A549 (cell line): ENCODE measurements at regions not wholly inside any gene's neighbourhood (a gene's known extent, or its start where the extent isn't known, plus 50 kb on each side); places are given as distances from the start of the nearest gene placed in this dataset.

ENCODE experiments used
- ATAC-seq, 2 experiments: fragments of 200-7000 bp in 1 of 2; fragments of >200 bp in 1 of 2; cut with Nextera tagmentation in 1 of 2; cut with Tn5 transposase in 1 of 2; 3 replicates each; pipeline versions ENCODE4 v1.8.0 to v1.9.1; 2018 to 2020; ENCODE audit warnings: mild to moderate bottlenecking in 1 of 2, moderate library complexity in 1 of 2
- CTCF ChIA-PET: fragments of 300-600 bp; sonication (Branson Sonifier 250); formaldehyde crosslinking; extraction: SDS; loops from one replicate; lab custom pipeline; 2021; ENCODE audit warnings: antibody characterized with exemption, inconsistent platforms; lab: Yijun Ruan, JAX
- POLR2A ChIA-PET: fragments of 350-600 bp; formaldehyde crosslinking; extraction: SDS; loops from one replicate; lab custom pipeline; 2021; ENCODE audit warnings: antibody characterized with exemption, inconsistent platforms; lab: Yijun Ruan, JAX
- DNase-seq, 2 experiments: peaks; one replicate each; pipeline versions ENCODE4 v3.0.0 to v3.0.0-alpha.2; 2011 to 2016; ENCODE audit warnings: low read depth in 1 of 2, low spot score in 1 of 2
- FAIRE-seq: peaks from 2 replicates; lab custom pipeline; 2011; peaks lifted over from hg19 to GRCh38; lab: Jason Lieb, UNC
- H3K27ac ChIP-seq, 2 experiments: fragments of >200 bp; sonication (Bioruptor Twin); formaldehyde crosslinking; 3 replicates each; pipeline ENCODE4 v1.5.1; 2016 to 2017
- H3K4me1 ChIP-seq: fragments of >200 bp; sonication (Bioruptor Twin); formaldehyde crosslinking; 3 replicates; pipeline ENCODE4 v1.6.1; 2016
- H3K4me2 ChIP-seq: fragments of >200 bp; sonication (Bioruptor Twin); formaldehyde crosslinking; 3 replicates; pipeline ENCODE4 v1.6.1; 2016
- H3K4me3 ChIP-seq: fragments of >200 bp; sonication (Bioruptor Twin); formaldehyde crosslinking; 3 replicates; pipeline ENCODE4 v1.5.1; 2016
- H3K9me3 ChIP-seq: fragments of >200 bp; sonication (Bioruptor Twin); formaldehyde crosslinking; 3 replicates; pipeline ENCODE4 v1.6.1; 2016
- CBX8 ChIP-seq: fragments of 200-600 bp; sonication (generic); IDR thresholded peaks from 2 replicates; pipeline ENCODE4 v1.6.1; 2016
- CHD2 ChIP-seq: fragments of 150-350 bp; IDR thresholded peaks from 2 replicates; pipeline ENCODE4 v1.6.1; 2014; ENCODE audit warnings: low read length; ENCODE audit not compliant: partially characterized antibody
- CHD4 ChIP-seq: fragments of 200-600 bp; sonication (generic); IDR thresholded peaks from 2 replicates; pipeline ENCODE4 v1.6.1; 2016; ENCODE audit warnings: antibody characterized with exemption, mild to moderate bottlenecking, borderline replicate concordance
- EHF ChIP-seq: fragments of 250-450 bp; sonication (Bioruptor Pico); IDR thresholded peaks from 2 replicates; pipeline ENCODE4 v1.5.0; 2020; ENCODE audit warnings: mild to moderate bottlenecking
- EHMT2 ChIP-seq: fragments of 200-600 bp; sonication (generic); IDR thresholded peaks from 2 replicates; pipeline ENCODE4 v1.6.1; 2016; ENCODE audit warnings: antibody characterized with exemption, low read depth, mild to moderate bottlenecking, moderate library complexity
- FOXS1 ChIP-seq: fragments of 250-450 bp; sonication (Bioruptor Pico); IDR thresholded peaks from 2 replicates; pipeline ENCODE4 v1.5.0; 2020; ENCODE audit warnings: mild to moderate bottlenecking, moderate library complexity
- HEYL ChIP-seq: fragments of 250-450 bp; sonication (Bioruptor Pico); IDR thresholded peaks from 2 replicates; pipeline ENCODE4 v1.8.0; 2021; ENCODE audit warnings: mild to moderate bottlenecking, moderate library complexity
- HOXB13 ChIP-seq: fragments of 250-450 bp; sonication (Bioruptor Pico); IDR thresholded peaks from 2 replicates; pipeline ENCODE4 v1.5.0; 2020; ENCODE audit warnings: low read depth, mild to moderate bottlenecking, moderate library complexity
- JUNB ChIP-seq: fragments of >200 bp; sonication (Bioruptor Twin); formaldehyde crosslinking; IDR thresholded peaks from 2 replicates; pipeline ENCODE4 v1.6.1; 2016
- MAFK ChIP-seq: fragments of 450-650 bp; IDR thresholded peaks from 2 replicates; pipeline ENCODE4 v1.6.1; 2014; ENCODE audit not compliant: partially characterized antibody
- NFE2L2 ChIP-seq: fragments of 150-350 bp; conservative IDR thresholded peaks from 2 replicates; pipeline ENCODE4 v1.6.1; 2014; ENCODE audit warnings: low read length
- NPAS2 ChIP-seq: fragments of 250-450 bp; sonication (Bioruptor Pico); IDR thresholded peaks from 2 replicates; pipeline ENCODE4 v1.8.0; 2022; ENCODE audit warnings: mild to moderate bottlenecking, moderate library complexity, borderline replicate concordance
- PHF8 ChIP-seq: fragments of 200-600 bp; sonication (generic); IDR thresholded peaks from 2 replicates; pipeline ENCODE4 v1.6.1; 2016; ENCODE audit warnings: low read depth, mild to moderate bottlenecking, antibody characterized with exemption, moderate library complexity, borderline replicate concordance
- RAD21 ChIP-seq, 2 experiments: fragments of >200 bp in 1 of 2; sonication (Bioruptor Twin) in 1 of 2; formaldehyde crosslinking in 1 of 2; IDR thresholded peaks in 1 of 2; conservative IDR thresholded peaks in 1 of 2; 2 replicates in 1 of 2; 3 replicates in 1 of 2; pipeline ENCODE4 v1.6.1; 2012 to 2018; ENCODE audit warnings: inconsistent platforms in 1 of 2
- RFX5 ChIP-seq: fragments of 450-650 bp; IDR thresholded peaks from 2 replicates; pipeline ENCODE4 v1.7.1; 2014; ENCODE audit warnings: antibody characterized with exemption, mild to moderate bottlenecking, moderate library complexity
- RNF2 ChIP-seq: fragments of 200-600 bp; sonication (generic); IDR thresholded peaks from 2 replicates; pipeline ENCODE4 v1.6.1; 2016; ENCODE audit warnings: low read depth, mild to moderate bottlenecking, antibody characterized with exemption, moderate library complexity, borderline replicate concordance
- SREBF2 ChIP-seq: fragments of 450-650 bp; IDR thresholded peaks from 2 replicates; pipeline ENCODE4 v1.6.1; 2014; ENCODE audit warnings: mild to moderate bottlenecking, moderate library complexity
- TFCP2L1 ChIP-seq: fragments of 250-450 bp; sonication (Bioruptor Pico); IDR thresholded peaks from 2 replicates; pipeline ENCODE4 v1.5.0; 2021; ENCODE audit warnings: mild to moderate bottlenecking
- TP53 ChIP-seq: fragments of 250-450 bp; sonication (Bioruptor Pico); IDR thresholded peaks from 2 replicates; pipeline ENCODE4 v1.5.0; 2021; ENCODE audit warnings: mild to moderate bottlenecking, moderate library complexity
- ZFP36 ChIP-seq: fragments of 450-650 bp; IDR thresholded peaks from 2 replicates; pipeline ENCODE4 v1.6.1; 2014; ENCODE audit warnings: borderline replicate concordance; ENCODE audit not compliant: partially characterized antibody
- ZSCAN20 ChIP-seq: fragments of 250-450 bp; sonication (Bioruptor Pico); IDR thresholded peaks from 2 replicates; pipeline ENCODE4 v1.8.0; 2022; ENCODE audit warnings: mild to moderate bottlenecking, moderate library complexity
- WGBS: methylation state at CpG from one replicate; pipeline ENCODE4 v1.1.6; 2017; ENCODE audit errors: missing lambda C conversion rate; 5-methylcytosine and 5-hydroxymethylcytosine counted together
- TF ChIP-seq, protein P1 (sequence below): IDR thresholded peaks from 2 replicates; pipeline ENCODE4 v1.6.1; 2012; ENCODE audit warnings: low read depth, borderline replicate concordance
- TF ChIP-seq, protein P2 (sequence below): IDR thresholded peaks from 2 replicates; pipeline ENCODE4 v1.6.1; 2012
- TF ChIP-seq, protein P3 (sequence below): fragments of 150-350 bp; IDR thresholded peaks from 2 replicates; pipeline ENCODE4 v1.6.1; 2014; ENCODE audit warnings: low read depth, mild to moderate bottlenecking, low read length
- TF ChIP-seq, protein P4 (sequence below): fragments of 250-450 bp; sonication (Bioruptor Pico); IDR thresholded peaks from 2 replicates; pipeline ENCODE4 v1.5.0; 2020; ENCODE audit warnings: low read depth, mild to moderate bottlenecking, moderate library complexity

DNA sequence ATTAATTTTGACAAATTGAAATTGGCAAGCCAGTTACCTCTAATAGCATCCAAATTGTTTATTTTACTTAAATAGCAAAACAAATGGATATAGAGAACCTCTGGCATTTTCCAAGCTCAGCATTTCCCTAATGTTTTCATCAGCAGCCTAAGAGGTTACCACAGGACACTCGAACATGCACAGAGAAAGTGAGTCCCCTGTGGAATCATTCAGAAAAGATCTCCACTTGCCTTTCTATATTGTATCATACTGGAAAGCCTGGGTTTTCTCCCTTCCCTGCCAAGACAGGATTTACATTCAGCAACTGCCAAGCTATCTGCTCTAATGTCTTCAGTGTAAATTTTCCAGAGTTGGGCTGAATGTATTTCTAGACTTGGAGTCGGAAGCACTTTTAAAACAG, 188.9 kb downstream of the KCTD12 start:
- DNase-seq (no peak), ATAC-seq (no peak), FAIRE-seq (no peak)
- CTCF ChIA-PET: no interaction called here
- Histone ChIP-seq H3K4me1 (peaks cover 13% of the 10 kb centered on the region), H3K9me3 (no peaks in the 10 kb centered on the region), H3K4me3 (no peak overlapping the region), H3K4me2 (no peak overlapping the region; the same call in 2 of the 3 replicates), H3K27ac (no peak overlapping the region)
- TF ChIP-seq RFX5: no peak
- no peak for TF ChIP-seq TP53
- no peak for TF ChIP-seq NFE2L2
- no peak for TF ChIP-seq CHD2
- TF ChIP-seq EHMT2: no peak
- no peak for TF ChIP-seq PHF8
- TF ChIP-seq, protein P1, sequence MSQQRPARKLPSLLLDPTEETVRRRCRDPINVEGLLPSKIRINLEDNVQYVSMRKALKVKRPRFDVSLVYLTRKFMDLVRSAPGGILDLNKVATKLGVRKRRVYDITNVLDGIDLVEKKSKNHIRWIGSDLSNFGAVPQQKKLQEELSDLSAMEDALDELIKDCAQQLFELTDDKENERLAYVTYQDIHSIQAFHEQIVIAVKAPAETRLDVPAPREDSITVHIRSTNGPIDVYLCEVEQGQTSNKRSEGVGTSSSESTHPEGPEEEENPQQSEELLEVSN: no peak
- TF ChIP-seq JUNB: no peak
- no peak for TF ChIP-seq NPAS2
- TF ChIP-seq EHF (CRISPR knock-in tag): no peak
- TF ChIP-seq, protein P2, sequence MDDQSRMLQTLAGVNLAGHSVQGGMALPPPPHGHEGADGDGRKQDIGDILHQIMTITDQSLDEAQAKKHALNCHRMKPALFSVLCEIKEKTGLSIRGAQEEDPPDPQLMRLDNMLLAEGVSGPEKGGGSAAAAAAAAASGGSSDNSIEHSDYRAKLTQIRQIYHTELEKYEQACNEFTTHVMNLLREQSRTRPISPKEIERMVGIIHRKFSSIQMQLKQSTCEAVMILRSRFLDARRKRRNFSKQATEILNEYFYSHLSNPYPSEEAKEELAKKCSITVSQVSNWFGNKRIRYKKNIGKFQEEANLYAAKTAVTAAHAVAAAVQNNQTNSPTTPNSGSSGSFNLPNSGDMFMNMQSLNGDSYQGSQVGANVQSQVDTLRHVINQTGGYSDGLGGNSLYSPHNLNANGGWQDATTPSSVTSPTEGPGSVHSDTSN: no peak
- no peak for TF ChIP-seq FOXS1
- TF ChIP-seq, protein P3, sequence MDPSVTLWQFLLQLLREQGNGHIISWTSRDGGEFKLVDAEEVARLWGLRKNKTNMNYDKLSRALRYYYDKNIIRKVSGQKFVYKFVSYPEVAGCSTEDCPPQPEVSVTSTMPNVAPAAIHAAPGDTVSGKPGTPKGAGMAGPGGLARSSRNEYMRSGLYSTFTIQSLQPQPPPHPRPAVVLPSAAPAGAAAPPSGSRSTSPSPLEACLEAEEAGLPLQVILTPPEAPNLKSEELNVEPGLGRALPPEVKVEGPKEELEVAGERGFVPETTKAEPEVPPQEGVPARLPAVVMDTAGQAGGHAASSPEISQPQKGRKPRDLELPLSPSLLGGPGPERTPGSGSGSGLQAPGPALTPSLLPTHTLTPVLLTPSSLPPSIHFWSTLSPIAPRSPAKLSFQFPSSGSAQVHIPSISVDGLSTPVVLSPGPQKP: no peak
- no peak for TF ChIP-seq RNF2
- no peak for TF ChIP-seq HEYL
- TF ChIP-seq HOXB13 (CRISPR knock-in tag): no peak
- no peak for TF ChIP-seq ZSCAN20 (CRISPR knock-in tag)
- TF ChIP-seq SREBF2: no peak
- WGBS: 17% methylated on average over 2 of the region's 2 CpGs
- POLR2A ChIA-PET: no interaction called here

DNA sequence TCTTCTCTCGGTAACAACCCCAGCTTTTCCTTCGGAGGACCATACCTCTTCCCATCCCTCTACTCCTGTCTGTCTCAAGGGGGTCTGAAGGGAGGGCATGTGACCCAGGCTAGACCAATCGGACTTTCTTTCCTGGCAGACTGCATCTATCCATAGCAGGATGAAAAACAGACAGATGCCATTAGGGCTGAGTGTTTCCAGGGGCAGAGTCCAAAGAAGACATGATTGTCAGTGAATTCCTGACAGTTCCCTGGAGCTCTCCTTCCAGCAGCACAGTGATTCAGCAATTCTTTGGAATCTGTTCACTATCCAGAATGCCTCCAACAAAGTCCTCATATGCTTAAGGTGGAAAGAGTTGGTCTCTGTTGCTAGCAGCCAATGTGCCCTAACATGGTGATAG, 189.8 kb downstream of the KCTD12 start:
- H3K9me3 ChIP-seq: no peaks in the 10 kb centered on the region
- FAIRE-seq: no peak
- TF ChIP-seq, protein P4, sequence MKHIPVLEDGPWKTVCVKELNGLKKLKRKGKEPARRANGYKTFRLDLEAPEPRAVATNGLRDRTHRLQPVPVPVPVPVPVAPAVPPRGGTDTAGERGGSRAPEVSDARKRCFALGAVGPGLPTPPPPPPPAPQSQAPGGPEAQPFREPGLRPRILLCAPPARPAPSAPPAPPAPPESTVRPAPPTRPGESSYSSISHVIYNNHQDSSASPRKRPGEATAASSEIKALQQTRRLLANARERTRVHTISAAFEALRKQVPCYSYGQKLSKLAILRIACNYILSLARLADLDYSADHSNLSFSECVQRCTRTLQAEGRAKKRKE (CRISPR knock-in tag): no peak
- TF ChIP-seq CHD4: no peak
- no peak for TF ChIP-seq RAD21 (conservative IDR thresholded peaks at IDR 0.05 in 1 of 2, IDR thresholded peaks at IDR 0.05 in 1 of 2)
- no peak for TF ChIP-seq HOXB13 (CRISPR knock-in tag)
- no peak for TF ChIP-seq ZFP36
- TF ChIP-seq ZSCAN20 (CRISPR knock-in tag): no peak
- TF ChIP-seq MAFK: peak; percentile 68
- TF ChIP-seq TFCP2L1 (CRISPR knock-in tag): no peak
- no peak for TF ChIP-seq CBX8
- TF ChIP-seq, all 56 proteins: peak for 1
- ChIA-PET POLR2A (no interaction called here), CTCF (no interaction called here)
- DNase-seq: peak in 1 of 2 experiments; percentile 42
- ATAC-seq: peak in 1 of 2 experiments; percentile 81; a peak in 3 of 6 replicates
- Histone ChIP-seq H3K4me3 (no peak overlapping the region), H3K27ac (peak overlapping the region in 1 of 2 experiments; percentile 22; a peak in 1 of 6 replicates), H3K4me1 (peaks cover 13% of the 10 kb centered on the region), H3K4me2 (peak overlapping the region; percentile 36; the same call in 2 of the 3 replicates)
- 61% methylated on average over 3 of the region's 3 CpGs for WGBS
